SKM-1 (cell line): ENCODE measurements at regions not wholly inside any gene's neighbourhood (a gene's known extent, or its start where the extent isn't known, plus 50 kb on each side); places are given as distances from the start of the nearest gene placed in this dataset.

ENCODE experiments used
- DNase-seq: peaks from one replicate; lab custom pipeline; 2025; ENCODE audit not compliant: unreplicated experiment; lab: John Stamatoyannopoulos, UW

DNA sequence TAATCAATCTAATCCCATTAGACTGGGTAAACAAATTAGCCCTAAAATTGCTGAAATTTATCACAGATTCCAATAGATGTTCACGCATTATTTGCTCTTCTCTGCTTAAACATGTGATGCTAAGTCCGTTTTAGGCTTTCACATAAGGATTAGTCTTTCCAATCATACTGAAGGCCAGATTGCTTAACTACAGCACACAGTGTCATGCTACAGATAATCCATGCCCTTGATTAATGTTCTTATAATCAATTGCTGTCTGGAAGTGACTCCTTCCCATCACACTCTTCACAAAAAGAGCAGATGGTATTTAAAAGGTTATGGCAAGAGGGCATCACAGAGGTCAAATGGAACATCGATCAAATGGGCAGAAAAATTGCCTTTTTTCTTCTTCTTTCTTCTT is 471.5 kb upstream of the ROBO1 start:
- no peak for DNase-seq

DNA sequence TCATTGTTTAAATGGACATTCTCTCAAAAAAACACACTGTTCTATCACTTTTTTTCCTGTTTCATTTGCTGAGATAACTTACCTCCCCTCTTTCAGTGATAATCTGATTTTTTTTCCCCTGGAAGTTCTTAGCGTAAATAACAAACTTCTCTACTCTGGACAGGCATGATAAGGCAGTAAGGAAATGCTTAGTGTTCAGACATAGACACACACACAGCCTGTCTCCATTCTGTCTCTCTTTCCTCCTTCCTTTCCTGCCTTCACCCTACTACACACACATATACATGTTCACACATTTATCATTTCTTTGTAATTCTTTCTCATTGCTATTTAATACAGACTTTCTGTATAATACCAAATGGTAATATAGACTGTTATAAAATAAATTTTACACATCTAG is 470.8 kb upstream of the ROBO1 start:
- DNase-seq: no peak

DNA sequence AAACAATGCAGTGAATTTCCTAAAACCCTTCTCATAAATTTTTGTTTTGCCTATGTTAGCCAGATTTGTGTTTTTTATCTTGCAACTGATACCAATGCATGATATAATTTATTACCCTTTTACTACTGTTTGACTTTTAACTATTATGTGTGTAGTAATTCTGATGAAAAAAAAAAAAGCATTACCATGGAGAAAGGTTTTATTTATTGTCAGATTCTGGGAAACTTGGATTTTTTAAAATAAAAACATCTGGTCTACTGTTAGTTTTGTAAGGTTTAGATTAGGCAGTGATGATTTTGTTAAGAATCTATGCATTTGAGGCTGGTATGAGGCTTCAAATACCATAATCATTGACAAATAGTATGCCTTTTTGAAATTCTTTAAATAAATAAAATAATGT is 470.4 kb upstream of the ROBO1 start:
- DNase-seq: no peak

DNA sequence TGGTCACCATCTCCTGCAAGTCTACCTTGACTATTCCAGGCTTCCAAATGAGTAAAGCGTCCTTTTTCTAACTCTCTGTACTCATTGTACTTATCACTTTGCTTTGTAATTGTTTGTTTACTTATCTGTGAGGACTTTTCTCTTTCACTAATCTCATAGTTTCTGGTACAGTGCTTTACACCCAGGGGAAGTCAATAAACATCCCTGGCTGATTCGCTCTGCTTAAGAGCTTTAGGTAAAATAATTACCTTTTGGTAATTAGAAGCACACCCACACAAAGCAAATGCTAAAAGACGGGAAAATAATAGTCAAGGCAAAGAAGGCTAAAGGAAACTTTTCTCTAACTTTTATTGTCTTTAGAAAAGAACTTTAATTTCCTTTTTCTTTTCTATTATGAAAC is 466.9 kb upstream of the ROBO1 start:
- no peak for DNase-seq

DNA sequence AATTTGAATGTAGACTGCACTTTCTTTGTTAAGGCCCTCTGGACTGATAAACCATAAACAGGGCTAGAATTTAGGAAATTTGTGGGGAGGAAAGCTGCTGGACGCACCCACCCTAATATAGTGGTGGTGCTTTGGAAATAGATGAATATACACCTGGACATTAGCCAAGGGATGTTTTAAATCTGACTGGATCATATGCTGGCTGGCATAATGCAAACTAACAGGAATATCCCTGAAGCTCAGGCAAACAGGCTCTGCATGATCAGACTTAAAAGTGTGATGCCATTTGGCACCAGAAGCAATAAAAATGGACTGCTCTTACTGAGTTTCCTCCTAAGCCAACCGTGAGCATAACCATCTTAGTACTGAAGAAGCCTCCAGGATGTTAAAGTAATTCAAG is 465.8 kb upstream of the ROBO1 start:
- no peak for DNase-seq

DNA sequence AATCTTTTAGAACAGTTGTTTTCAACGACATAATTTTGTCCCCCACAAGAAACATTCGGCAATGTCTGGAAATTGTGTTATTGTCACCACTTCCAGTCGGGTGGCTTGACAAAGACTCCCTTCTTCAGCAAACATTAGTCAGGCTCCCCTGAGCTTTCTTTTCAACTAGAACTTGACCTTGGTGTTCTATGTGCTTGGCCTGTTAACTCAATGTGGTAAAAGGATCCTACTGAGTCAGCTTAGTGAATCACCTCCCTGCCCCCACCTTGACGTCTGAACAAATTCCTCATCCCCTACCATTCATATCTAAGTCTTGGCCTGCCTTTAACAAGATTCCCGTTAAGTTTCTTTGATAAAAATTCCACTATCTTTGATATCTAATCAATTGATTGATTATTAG is 465.0 kb upstream of the ROBO1 start:
- DNase-seq: no peak

DNA sequence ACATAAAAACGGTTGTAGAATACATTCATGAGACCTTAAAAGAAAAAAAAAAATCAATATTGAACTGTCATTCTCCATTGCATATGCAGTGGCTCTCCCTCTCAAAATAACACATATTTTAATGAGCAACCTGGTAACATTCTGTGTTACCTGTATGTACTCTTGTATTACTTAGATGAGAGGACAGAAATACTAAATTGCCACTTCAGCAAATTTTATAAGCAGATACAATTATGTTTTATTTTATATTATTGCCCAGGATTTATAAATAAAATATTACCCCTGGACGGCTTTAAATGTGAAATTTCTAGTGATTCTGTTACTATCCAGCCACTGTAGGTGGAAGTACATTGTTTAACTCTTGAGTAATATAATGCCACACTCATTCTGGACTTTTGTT is 463.2 kb upstream of the ROBO1 start:
- DNase-seq: no peak

DNA sequence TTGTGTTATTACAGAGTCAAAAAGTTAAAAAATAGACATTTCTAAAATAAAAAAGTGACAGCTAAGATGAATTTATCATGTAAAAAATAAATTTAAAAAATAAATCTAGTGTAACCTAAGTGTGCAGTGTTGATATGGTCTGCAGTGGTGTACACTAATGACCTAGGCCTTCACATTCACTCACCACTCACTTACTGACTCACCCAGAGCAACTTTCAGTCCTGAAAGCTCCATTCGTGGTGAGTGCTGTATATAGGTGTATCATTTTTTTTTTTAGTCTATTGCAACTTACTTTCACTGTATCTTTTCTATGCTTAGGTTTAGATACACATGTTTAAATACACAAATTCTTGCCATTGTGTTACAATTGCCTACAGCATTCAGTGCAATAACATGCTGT is 459.4 kb upstream of the ROBO1 start:
- DNase-seq: no peak

DNA sequence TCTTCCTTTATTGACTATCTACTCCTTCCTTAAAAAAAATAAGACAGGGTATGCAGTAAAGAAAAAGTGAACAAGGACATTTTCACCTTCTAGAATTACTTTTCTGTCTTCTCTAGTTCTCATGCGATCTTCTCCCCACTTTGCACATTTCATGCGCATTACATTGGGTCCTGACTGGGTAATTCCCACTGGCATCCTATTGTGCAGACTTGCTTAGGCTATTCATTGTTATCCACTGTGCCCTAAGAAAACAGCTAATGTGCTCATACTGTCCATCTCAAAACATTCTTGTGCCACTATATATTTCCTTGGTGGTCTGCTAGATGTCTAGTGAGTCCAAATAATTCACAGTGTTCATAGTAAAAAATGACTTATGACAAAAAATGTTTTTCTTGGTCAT is 447.4 kb upstream of the ROBO1 start:
- DNase-seq: no peak

DNA sequence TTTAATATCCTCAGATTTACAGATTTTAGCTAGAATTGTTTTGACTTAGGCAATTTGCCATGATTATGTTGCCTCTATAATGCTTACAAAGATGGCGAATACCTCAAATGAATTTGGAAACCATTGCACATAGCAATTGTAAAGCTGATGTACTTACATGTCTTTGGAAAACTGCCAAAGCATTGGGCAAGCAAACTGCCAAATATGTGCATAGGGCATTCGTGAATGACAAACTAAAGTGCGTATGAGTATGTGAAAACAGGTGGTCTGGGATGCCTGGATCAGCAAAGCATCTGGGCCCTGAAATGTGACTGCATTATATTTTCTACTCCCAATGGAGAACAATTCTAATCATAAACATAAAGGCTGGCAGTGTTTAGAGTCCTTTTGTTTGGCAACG is 445.3 kb upstream of the ROBO1 start:
- DNase-seq: no peak

DNA sequence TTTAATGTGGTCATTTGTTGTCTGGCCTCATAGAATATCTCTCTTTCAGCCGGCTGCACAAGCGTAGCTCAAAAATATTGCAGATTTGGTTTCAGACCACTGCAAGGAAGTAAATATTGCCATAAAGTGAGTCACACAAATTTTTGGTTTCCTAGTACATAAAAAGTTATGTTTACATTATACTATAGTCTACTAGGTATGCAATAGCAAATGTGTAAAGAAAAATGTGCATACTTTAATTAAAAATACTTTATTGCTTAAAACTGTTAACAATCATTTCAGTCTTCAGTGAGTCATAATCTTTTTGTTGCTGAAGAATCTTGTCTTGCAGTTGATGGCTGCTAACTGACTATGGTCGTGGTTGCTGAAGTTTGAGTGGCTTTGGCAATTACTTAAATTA is 425.1 kb upstream of the ROBO1 start:
- no peak for DNase-seq

DNA sequence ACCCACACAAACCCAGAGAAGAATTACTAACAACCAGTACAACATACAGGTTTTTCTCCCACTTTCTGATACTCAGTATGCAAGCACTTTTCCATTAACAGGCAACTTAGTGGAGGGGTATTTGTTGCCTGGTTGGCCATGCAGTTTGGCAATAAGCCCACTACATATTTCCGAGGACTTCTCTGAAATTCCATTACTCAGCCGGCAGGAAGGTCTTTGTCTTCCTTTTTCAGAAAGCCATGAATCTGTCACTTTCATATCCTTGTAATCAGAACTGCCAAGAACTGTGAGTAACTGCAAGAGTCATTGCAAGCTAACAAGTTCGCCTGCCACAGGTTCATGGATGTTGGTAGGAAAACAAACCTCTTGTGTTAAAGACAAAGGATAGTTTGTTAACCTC is 422.3 kb upstream of the ROBO1 start:
- no peak for DNase-seq

DNA sequence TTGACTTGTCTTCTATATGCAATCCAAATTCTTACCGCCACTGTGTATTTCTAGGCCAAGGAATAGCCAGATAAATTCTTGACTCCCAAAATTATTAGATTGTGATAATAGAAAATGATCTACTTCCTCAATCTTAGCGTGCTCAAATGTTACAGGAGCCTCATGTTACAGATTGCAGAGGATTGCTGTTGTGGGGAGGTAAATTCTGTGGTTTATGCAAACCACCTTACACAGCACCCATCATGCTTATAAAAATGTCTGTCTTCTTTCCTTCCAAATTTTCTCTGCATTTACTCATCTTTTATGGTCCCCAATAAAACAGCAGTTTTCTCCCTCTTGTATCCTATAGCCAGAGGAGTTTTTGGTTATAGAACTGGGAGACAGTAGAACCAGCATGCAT is 420.2 kb upstream of the ROBO1 start:
- DNase-seq: no peak

DNA sequence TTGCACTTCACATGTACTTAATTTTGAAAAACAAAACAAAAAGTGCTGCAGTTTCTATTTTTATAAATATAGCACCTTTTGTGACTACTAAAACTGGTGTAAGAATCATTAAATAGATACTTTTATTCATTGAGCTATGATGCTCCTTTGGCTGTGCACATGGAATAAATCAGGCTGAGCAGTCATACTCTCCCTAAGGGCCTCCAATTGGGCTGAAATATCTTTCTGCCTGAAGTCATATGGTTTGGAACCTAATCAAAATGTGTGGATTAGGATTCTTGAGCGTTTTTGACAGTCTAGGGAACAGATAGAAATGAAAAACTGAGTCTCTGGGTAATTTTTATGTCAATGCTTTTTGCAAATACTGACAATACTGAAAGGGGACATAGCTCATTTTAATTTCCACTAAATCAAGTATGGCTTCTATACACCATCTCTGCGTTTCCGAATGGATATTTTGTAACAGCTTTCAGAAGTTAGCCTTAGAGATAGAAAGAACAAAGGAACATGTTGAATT is 392.2 kb upstream of the ROBO1 start:
- DNase-seq: no peak

DNA sequence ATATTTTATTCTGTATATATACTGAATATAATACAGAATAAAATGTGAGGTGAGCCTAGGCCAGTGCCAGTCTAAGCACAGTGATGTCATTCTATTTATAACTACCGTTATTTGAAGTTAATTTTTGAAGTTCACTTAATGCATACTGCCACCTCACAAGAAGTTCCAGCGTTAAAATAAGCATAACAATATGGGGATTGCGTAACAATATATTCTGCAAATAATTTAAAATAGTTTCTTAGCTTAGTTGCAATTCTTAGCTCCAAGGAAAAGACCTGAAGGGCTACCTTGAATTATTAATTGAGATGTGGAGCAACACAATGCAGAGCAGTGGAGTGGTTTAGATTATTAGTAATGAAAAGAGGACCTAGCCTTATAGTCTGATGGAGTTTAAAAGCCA is 390.5 kb upstream of the ROBO1 start:
- DNase-seq: no peak

DNA sequence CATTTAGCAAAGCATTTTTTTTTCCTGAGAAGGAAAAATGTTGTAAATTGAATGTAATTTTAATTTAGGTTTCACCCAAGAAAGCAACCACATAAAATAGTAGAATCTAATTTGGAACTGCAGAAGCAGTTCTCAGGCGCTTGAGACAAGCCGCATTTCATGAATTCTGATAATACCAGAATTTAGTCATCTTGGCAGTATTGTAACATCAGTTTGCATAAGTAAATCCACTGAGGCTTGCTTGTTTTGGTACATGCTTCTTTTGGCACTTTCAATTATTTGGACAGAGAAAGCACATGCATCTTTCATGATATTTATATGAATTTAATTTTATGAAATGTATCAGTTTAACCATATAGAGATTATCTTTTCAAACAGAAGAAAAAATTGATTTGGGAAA is 389.7 kb upstream of the ROBO1 start:
- no peak for DNase-seq

DNA sequence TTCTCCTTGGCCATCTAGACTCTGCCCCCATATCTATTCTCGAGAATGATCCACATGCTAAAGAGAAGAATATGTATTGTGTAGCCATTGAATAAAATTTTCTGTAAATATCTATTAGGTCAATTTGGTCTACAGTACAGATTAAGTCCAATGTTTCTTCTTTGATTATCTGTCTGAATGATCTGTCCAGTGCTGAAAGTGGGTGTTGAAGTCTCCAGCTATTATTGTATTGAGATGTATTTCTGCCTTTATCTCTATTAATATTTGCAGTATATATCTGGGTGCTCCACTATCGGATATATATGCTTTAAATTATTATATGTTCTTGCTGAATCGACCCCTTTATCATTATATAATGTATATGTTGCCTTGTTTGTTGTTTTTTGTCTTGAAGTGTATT is 384.9 kb upstream of the ROBO1 start:
- DNase-seq: no peak

DNA sequence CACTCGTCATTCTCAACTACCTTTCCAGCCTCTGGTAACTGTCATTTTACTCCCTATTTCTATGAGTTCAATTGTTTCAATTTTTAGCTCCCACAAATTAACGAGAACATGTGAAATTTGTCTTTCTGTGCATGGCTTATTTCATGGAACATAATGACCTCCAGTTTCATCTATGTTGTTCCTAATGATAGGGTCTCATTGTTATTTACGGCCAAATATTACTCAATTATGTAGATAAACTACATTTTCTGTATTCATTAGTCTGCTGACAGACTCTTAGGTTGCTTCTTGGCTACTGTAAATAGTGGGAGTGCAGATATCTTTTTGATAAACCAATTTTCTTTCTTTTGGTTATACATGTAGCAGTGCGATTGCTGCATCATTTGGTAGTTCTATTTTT is 374.9 kb upstream of the ROBO1 start:
- DNase-seq: no peak

DNA sequence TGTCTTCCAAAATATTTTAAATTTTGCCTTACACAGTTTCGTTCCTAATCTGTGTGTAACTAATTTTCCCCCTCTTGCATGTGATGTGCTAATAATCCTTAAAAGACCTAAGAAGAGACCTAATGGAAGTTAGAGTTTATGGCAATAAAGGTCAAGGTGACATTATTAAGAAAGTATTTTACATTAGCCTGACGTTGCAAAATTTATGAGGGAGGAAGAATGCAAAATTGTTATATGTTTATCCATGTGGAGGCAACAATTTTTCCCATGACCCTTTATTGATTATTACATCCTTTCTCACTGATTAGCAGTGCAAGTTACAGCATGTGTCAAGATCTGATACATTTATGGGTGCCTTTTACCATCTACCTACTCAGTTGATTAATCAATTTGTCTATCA is 373.8 kb upstream of the ROBO1 start:
- DNase-seq: no peak

DNA sequence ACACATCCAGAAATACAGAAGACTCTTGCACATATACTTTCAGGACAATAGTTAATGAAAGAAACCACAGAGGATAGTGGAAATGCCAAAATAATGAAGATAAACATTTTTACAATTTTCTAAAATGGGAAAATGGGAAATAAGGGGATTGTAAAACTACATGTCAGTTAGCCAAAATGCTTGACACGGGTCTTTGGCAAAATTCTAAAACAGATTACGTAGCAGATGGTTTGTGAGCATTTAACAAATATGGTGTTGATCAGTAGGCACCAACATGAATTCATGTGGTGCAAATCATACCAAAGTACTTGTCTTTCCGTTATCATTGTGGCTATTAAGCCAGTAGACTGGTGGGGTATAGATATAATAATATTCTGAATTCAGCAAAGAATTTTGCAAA is 348.5 kb upstream of the ROBO1 start:
- DNase-seq: no peak

DNA sequence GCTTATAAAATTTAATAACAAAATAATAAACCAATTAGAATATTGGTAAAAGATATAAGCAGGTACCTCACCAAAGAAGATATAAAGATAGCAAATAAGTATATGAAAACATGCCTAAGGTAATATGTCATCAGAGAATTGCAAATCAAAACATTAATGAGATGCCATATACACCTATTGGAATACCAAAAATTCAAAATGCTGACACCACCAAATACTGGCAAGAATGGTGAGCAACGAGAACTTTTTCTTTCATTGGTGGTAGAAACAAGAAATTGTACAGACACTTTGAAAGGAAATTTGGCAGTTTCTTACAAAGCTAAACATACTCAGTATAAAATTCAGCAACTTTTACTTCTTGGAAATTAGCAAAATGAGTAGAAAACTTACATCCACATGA is 346.9 kb upstream of the ROBO1 start:
- no peak for DNase-seq

DNA sequence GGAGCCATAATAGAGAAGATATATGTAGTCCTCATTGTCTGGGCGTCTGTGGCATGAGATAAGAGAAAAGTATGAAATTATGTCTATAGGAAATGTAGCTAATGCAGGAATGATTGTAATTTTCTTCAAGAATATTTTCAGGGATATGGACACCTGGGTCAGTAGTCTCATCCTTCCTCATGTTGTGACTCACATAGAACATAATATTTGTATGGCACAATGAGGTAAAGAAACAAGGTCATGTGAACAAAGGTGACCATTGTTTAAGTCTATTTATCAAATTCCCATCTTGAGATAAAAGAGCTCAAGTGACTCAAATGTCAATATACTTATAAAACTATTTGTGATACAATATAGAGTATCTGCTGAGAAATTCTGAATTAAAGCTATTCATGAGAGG is 345.5 kb upstream of the ROBO1 start:
- DNase-seq: no peak

DNA sequence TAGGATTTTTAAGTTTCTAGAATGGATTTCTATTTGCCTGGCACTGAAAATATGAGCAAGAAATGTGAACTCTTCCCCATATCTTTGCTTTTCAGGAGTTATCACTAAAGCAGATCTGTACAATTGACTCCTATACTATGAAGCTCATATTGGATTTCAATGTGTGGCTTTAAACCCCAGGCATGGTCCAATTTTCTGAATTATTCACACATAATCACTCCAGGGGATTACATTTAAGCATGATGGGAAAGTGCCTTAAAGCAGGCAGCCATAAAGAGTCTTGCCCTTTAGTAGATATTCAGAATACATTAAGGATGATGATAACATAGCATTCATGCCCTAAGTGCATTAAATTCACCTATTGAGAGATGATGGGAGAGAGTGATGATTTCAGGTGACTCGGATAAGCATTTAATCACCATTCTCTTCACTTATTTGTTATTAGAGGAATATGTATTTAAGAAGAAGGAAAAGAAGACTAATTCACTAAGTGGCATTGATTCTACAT is 331.8 kb upstream of the ROBO1 start:
- no peak for DNase-seq

DNA sequence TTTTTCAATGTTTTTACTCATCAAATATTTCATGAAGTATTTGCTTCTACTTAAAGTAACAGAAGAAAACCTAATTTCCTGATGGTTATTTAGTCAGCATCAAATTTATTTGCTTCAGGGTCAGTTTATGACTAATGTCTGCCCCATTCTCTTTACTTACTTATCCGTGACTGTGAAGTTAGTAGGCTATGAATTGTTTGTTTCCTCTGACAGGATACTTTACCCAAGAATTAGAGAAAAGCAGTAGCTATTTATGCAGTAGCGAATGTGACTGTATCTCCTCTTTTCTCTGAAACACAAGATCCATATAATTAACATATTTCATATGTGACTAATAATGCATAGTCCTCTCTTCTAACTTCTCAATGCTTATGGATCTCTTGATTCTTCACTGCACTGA is 329.9 kb upstream of the ROBO1 start:
- DNase-seq: no peak
